Thoracic aorta (tissue), 2 donors: ENCODE measurements at regions not wholly inside any gene's neighbourhood (a gene's known extent, or its start where the extent isn't known, plus 50 kb on each side); places are given as distances from the start of the nearest gene placed in this dataset.

Experiments used
- ATAC-seq: fragments of 150-250 bp; one replicate; pipeline ENCODE4 v1.8.0; 2017; ENCODE audit warnings: low read depth; ENCODE audit not compliant: insufficient number of reproducible peaks, low FRiP score
- DNase-seq: peaks from one replicate; pipeline ENCODE4 v3.0.0-alpha.2; 2020; ENCODE audit warnings: low spot score
- H3K27ac ChIP-seq, 2 donors: fragments of 200-600 bp; sonication (generic); 1 replicate in 1 of 2; 2 replicates in 1 of 2; pipeline ENCODE4 v1.5.1; 2016; ENCODE audit warnings: mild to moderate bottlenecking in 2 of 2, moderate library complexity in 2 of 2
- H3K27me3 ChIP-seq: fragments of 200-600 bp; sonication (generic); replicated peaks from 2 replicates; pipeline ENCODE4 v1.6.0; 2016; ENCODE audit warnings: mild to moderate bottlenecking; ENCODE audit not compliant: insufficient read depth
- H3K36me3 ChIP-seq: fragments of 200-600 bp; sonication (generic); one replicate; pipeline ENCODE4 v1.5.1; 2016
- H3K4me1 ChIP-seq, 2 donors: fragments of 200-600 bp; sonication (generic); 1 replicate in 1 of 2; 2 replicates in 1 of 2; pipeline versions ENCODE4 v1.5.1 to v1.6.0; 2016; ENCODE audit warnings: low read depth in 2 of 2, mild to moderate bottlenecking in 1 of 2; ENCODE audit not compliant: control insufficient read depth in 1 of 2
- H3K4me3 ChIP-seq: fragments of 200-600 bp; sonication (generic); 2 replicates; pipeline ENCODE4 v1.5.1; 2016; ENCODE audit warnings: mild to moderate bottlenecking
- H3K9me3 ChIP-seq: fragments of 200-600 bp; sonication (generic); 2 replicates; pipeline ENCODE4 v1.5.1; 2016
- CTCF ChIP-seq: fragments of 200-600 bp; sonication (generic); IDR thresholded peaks from one replicate; pipeline ENCODE4 v1.5.1; 2019; ENCODE audit warnings: antibody characterized with exemption

DNA sequence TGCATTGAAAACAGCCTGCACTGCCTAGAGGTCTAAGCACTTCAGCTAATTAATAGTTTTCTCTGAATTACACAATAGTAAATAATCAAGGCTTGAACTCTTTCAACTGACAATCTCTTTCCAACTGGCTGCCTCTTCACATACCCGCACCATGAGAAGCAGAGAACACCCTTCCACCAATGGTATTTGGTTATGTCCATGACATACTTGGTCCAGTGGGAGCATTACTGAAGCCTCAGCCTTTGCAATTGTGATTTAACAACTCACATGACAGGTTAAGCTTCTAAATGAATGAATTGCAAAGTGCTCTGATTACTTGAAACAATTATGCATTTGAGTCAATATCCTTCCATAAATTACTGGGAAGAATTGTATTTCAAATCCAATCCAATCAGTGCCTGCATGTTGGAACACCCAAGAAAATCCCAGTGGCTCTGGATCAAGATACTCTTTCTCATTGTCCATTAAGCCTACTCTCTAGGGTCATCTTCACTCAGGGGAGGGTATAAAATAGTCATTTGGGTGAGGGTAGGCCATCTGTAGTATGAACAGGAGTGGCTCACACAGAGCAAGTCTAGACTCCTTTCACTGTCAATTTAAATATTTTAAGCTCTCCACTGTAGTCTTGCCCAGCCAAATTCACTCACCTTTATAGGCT, 101.1 kb downstream of the HS1BP3 start:
- Histone ChIP-seq H3K27me3 (no peaks in the 10 kb centered on the region), H3K4me1 (peaks cover 0 to 9% of the 10 kb centered on the region in 2 donors), H3K4me3 (no peak overlapping the region), H3K9me3 (no peaks in the 10 kb centered on the region), H3K36me3 (no peaks in the 10 kb centered on the region), H3K27ac (no peak overlapping the region)
- no peak for ATAC-seq
- DNase-seq = no peak
- no peak for TF ChIP-seq CTCF

DNA sequence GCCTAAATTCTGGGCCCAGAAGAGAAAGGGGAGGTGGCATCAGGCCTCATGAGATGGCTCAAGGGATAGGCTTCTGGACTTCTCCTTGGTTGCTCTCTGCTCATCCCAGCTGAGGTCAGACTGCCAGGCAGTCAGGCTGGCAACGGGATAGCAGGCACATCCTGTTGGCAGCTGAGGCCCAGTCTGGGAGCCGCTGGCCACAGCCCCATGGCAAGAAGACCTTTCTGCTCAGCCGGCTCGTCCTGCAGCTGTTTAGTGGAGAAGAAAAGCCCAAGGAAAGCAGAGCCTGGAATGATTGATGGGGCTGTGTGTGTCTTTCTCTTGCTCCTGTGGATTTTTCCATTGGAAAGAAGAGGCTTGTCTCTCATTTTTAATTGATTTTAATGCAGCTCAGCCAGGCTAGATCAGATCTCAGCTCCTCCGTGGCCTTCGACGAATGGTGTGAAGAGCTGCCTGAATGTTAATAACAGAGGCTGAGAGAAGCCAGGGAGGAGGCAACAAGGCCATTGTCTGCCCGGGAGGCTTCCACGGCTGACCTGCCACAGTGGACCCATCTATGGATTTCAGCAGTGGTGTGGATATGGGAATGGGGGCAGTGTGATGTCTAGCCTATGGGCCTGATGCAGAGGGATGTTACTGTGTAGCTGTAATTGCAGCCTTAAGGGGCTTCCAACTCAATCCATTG, 99.5 kb downstream of the HS1BP3 start:
- Histone ChIP-seq H3K4me3 (no peak overlapping the region), H3K36me3 (no peaks in the 10 kb centered on the region), H3K4me1 (peaks cover 0 to 9% of the 10 kb centered on the region in 2 donors), H3K27me3 (no peaks in the 10 kb centered on the region), H3K9me3 (no peaks in the 10 kb centered on the region), H3K27ac (peak overlapping the region in 1 of 2 donors; percentile 20)
- ATAC-seq (no peak), DNase-seq (no peak)
- no peak for TF ChIP-seq CTCF

DNA sequence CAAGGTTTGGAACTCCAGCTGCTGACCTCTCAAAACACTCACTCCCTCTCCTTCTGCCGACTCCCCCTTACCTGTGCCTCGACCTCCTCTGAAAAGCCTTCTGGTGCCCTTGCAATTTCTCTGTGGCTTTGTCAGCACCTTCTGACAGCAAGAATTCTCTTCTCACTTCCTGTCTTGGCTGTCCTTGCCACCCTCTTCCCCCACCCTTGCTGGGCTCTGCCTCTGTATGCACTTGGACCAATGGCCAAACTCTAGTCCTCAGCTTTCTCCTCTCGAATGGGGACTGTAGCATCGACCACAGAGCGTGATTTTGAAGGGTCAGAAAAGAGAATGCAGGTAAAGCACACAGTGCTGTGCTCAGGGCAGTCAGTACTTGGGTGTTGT, 99.0 kb downstream of the HS1BP3 start:
- no peaks in the 10 kb centered on the region for H3K9me3 ChIP-seq
- no peak overlapping the region for H3K4me3 ChIP-seq
- DNase-seq (no peak), ATAC-seq (no peak)
- no peaks in the 10 kb centered on the region for H3K27me3 ChIP-seq
- no peak for TF ChIP-seq CTCF
- no peak overlapping the region for H3K27ac ChIP-seq
- H3K4me1 ChIP-seq = peaks cover 0 to 9% of the 10 kb centered on the region in 2 donors
- no peaks in the 10 kb centered on the region for H3K36me3 ChIP-seq

GRCh38 chr2:20552847-20553246, 98.1 kb downstream of the HS1BP3 start:
- no peaks in the 10 kb centered on the region for H3K9me3 ChIP-seq
- ATAC-seq (no peak), DNase-seq (no peak)
- H3K27ac ChIP-seq = no peak overlapping the region
- H3K36me3 ChIP-seq = no peaks in the 10 kb centered on the region
- H3K4me1 ChIP-seq = peaks cover 0 to 9% of the 10 kb centered on the region in 2 donors
- no peak overlapping the region for H3K4me3 ChIP-seq
- H3K27me3 ChIP-seq = no peaks in the 10 kb centered on the region
- TF ChIP-seq CTCF = no peak

DNA sequence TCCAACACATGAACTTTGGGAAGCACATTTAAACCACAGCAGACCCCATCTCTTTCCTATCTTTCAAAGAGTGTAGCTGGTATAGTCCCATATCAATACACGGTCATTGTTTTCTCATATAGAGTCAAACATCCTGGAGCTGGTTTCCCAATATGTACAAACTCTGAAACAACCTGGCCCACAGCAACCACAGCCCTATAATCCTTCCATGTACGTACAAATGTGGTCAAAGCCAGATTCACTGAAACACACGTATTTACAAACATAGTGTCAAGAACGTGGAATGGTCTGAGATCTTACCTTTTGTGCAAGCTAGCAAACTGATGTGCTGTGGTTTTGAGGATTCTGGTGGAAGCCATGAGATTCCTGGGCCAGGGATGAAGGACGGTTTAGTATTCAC, 97.3 kb downstream of the HS1BP3 start:
- H3K9me3 ChIP-seq = no peaks in the 10 kb centered on the region
- H3K36me3 ChIP-seq = no peaks in the 10 kb centered on the region
- no peak for DNase-seq
- no peak for ATAC-seq
- no peak overlapping the region for H3K4me3 ChIP-seq
- peaks cover 0 to 9% of the 10 kb centered on the region in 2 donors for H3K4me1 ChIP-seq
- no peaks in the 10 kb centered on the region for H3K27me3 ChIP-seq
- H3K27ac ChIP-seq = no peak overlapping the region
- no peak for TF ChIP-seq CTCF
